Fibroblast of lung (primary cell): ENCODE measurements at regions not wholly inside any gene's neighbourhood (a gene's known extent, or its start where the extent isn't known, plus 50 kb on each side); places are given as distances from the start of the nearest gene placed in this dataset.

Experiments used
- CTCF ChIP-seq, 2 donors: IDR thresholded peaks in 1 of 2; conservative IDR thresholded peaks in 1 of 2; 1 replicate in 1 of 2; 2 replicates in 1 of 2; pipeline ENCODE4 v1.5.1; 2011 to 2012; ENCODE audit warnings: low read length in 2 of 2, control low read depth in 1 of 2, inconsistent platforms in 1 of 2, low read depth in 1 of 2, mild to moderate bottlenecking in 1 of 2
- EZH2 ChIP-seq: IDR thresholded peaks from 2 replicates; pipeline ENCODE4 v1.5.1; 2012; ENCODE audit warnings: low read length, control low read depth, mild to moderate bottlenecking; ENCODE audit errors: missing control alignments

- TF ChIP-seq CTCF (conservative IDR thresholded peaks at IDR 0.05 in 1 of 2, IDR thresholded peaks at IDR 0.05 in 1 of 2; ENCODE audit: low read depth in 1 of 2, low read length in 2 of 2) = no peak
- no peak for TF ChIP-seq EZH2
Measured at GRCh38 chr20:47970282-47970903, 185.1 kb upstream of the SULF2 start.
